Mammary epithelial cell (primary cell): ENCODE measurements at regions not wholly inside any gene's neighbourhood (a gene's known extent, or its start where the extent isn't known, plus 50 kb on each side); places are given as distances from the start of the nearest gene placed in this dataset.

Experiments
- CTCF ChIP-seq, 2 donors: IDR thresholded peaks in 1 of 2; conservative IDR thresholded peaks in 1 of 2; 2 replicates each; pipeline ENCODE4 v1.5.1; 2011 to 2012; ENCODE audit warnings: inconsistent platforms in 2 of 2, low read length in 2 of 2, mild to moderate bottlenecking in 2 of 2, control low read depth in 1 of 2, low read depth in 1 of 2; ENCODE audit not compliant: insufficient read depth in 1 of 2; ENCODE audit errors: extremely low read depth in 1 of 2
- EZH2 ChIP-seq: IDR thresholded peaks from 2 replicates; pipeline ENCODE4 v1.6.1; 2012; ENCODE audit warnings: low read length, inconsistent platforms, borderline replicate concordance

GRCh38 chr4:81723019-81723884, 251.5 kb upstream of the RASGEF1B start:
- TF ChIP-seq CTCF (conservative IDR thresholded peaks at IDR 0.05 in 1 of 2, IDR thresholded peaks at IDR 0.05 in 1 of 2; ENCODE audit: extremely low read depth in 1 of 2, insufficient read depth in 1 of 2, low read depth in 1 of 2, low read length in 2 of 2) (no peak), EZH2 (no peak)
